ENCODE measurements at regions not wholly inside any gene's neighbourhood (a gene's known extent, or its start where the extent isn't known, plus 50 kb on each side); places are given as distances from the start of the nearest gene placed in this dataset.

DNA sequence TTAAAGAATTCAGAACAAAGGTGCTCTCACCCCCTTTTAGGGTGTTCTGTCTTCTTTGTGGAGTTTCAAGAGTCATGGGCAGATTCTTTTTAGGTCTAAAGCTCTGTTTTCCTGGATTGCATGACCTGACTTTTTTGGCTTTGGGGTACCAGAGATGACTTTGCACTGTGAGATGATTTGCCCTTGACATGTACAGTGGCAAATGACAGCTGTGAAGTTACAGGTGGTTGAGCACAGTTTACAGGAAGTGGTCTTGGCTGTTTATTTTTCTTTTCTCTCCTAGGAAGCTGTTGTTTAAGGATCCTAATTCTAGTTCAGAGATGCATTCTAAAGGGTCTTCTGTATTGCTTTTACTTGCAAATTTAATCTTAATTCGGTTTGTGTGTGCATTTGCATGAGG, 83.8 kb upstream of the METAP2 start:
- Histone ChIP-seq H3K9me2 (replicated peaks; ENCODE audit: insufficient read depth, low read length) (no peaks in the 10 kb centered on the region), H2AFZ (ENCODE audit: low read depth, low read length, severe bottlenecking) (no peak overlapping the region), H3K4me3 (ENCODE audit: insufficient read depth, low read length, poor library complexity, severe bottlenecking) (no peak overlapping the region), H3K36me3 (ENCODE audit: low read length) (no peaks in the 10 kb centered on the region), H3K27ac (ENCODE audit: low read depth, low read length) (no peak overlapping the region), H4K20me1 (ENCODE audit: low read depth, low read length) (no peaks in the 10 kb centered on the region), H3K79me2 (ENCODE audit: insufficient read depth, low read length) (no peaks in the 10 kb centered on the region), H3K27me3 (ENCODE audit: low read length) (no peaks in the 10 kb centered on the region), H3K9me3 (ENCODE audit: insufficient read depth, low read length) (peaks cover 15% of the 10 kb centered on the region), H3K4me2 (ENCODE audit: low read depth, low read length, poor library complexity, severe bottlenecking) (peak overlapping the region; percentile 37), H3K9ac (ENCODE audit: low read length) (no peak overlapping the region), H3F3A (ENCODE audit: insufficient read depth) (no peaks in the 10 kb centered on the region)
- TF ChIP-seq, protein P1, sequence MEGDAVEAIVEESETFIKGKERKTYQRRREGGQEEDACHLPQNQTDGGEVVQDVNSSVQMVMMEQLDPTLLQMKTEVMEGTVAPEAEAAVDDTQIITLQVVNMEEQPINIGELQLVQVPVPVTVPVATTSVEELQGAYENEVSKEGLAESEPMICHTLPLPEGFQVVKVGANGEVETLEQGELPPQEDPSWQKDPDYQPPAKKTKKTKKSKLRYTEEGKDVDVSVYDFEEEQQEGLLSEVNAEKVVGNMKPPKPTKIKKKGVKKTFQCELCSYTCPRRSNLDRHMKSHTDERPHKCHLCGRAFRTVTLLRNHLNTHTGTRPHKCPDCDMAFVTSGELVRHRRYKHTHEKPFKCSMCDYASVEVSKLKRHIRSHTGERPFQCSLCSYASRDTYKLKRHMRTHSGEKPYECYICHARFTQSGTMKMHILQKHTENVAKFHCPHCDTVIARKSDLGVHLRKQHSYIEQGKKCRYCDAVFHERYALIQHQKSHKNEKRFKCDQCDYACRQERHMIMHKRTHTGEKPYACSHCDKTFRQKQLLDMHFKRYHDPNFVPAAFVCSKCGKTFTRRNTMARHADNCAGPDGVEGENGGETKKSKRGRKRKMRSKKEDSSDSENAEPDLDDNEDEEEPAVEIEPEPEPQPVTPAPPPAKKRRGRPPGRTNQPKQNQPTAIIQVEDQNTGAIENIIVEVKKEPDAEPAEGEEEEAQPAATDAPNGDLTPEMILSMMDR (IDR thresholded peaks at IDR 0.05; ENCODE audit: insufficient read depth, low read length, poor library complexity, severe bottlenecking): no peak
- TF ChIP-seq EZH2phosphoT487 (conservative IDR thresholded peaks at IDR 0.05; ENCODE audit: low read length): no peak

GRCh38 chr12:95390932-95391331, 83.0 kb upstream of the METAP2 start:
- no peak overlapping the region for H2AFZ ChIP-seq (ENCODE audit: low read depth, low read length, severe bottlenecking)
- no peaks in the 10 kb centered on the region for H3K79me2 ChIP-seq (ENCODE audit: insufficient read depth, low read length)
- no peaks in the 10 kb centered on the region for H3F3A ChIP-seq (ENCODE audit: insufficient read depth)
- no peak for TF ChIP-seq EZH2phosphoT487 (conservative IDR thresholded peaks at IDR 0.05; ENCODE audit: low read length)
- TF ChIP-seq, protein P1 (IDR thresholded peaks at IDR 0.05; ENCODE audit: insufficient read depth, low read length, poor library complexity, severe bottlenecking): no peak
- no peaks in the 10 kb centered on the region for H3K9me2 ChIP-seq (replicated peaks; ENCODE audit: insufficient read depth, low read length)
- H4K20me1 ChIP-seq (ENCODE audit: low read depth, low read length): no peaks in the 10 kb centered on the region
- peak overlapping the region; percentile 11 for H3K4me2 ChIP-seq (ENCODE audit: low read depth, low read length, poor library complexity, severe bottlenecking)
- no peaks in the 10 kb centered on the region for H3K36me3 ChIP-seq (ENCODE audit: low read length)
- H3K9ac ChIP-seq (ENCODE audit: low read length): no peak overlapping the region
- H3K27me3 ChIP-seq (ENCODE audit: low read length): no peaks in the 10 kb centered on the region
- no peak overlapping the region for H3K4me3 ChIP-seq (ENCODE audit: insufficient read depth, low read length, poor library complexity, severe bottlenecking)
- H3K27ac ChIP-seq (ENCODE audit: low read depth, low read length): no peak overlapping the region
- H3K9me3 ChIP-seq (ENCODE audit: insufficient read depth, low read length): peaks cover 15% of the 10 kb centered on the region

GRCh38 chr12:95393191-95393790, 80.7 kb upstream of the METAP2 start:
- H3F3A ChIP-seq (ENCODE audit: insufficient read depth): no peaks in the 10 kb centered on the region
- no peaks in the 10 kb centered on the region for H3K79me2 ChIP-seq (ENCODE audit: insufficient read depth, low read length)
- H3K9me2 ChIP-seq (replicated peaks; ENCODE audit: insufficient read depth, low read length): no peaks in the 10 kb centered on the region
- no peaks in the 10 kb centered on the region for H3K36me3 ChIP-seq (ENCODE audit: low read length)
- no peaks in the 10 kb centered on the region for H3K27me3 ChIP-seq (ENCODE audit: low read length)
- TF ChIP-seq, protein P1 (IDR thresholded peaks at IDR 0.05; ENCODE audit: insufficient read depth, low read length, poor library complexity, severe bottlenecking): no peak
- TF ChIP-seq EZH2phosphoT487 (conservative IDR thresholded peaks at IDR 0.05; ENCODE audit: low read length): no peak
- no peak overlapping the region for H2AFZ ChIP-seq (ENCODE audit: low read depth, low read length, severe bottlenecking)
- H3K4me3 ChIP-seq (ENCODE audit: insufficient read depth, low read length, poor library complexity, severe bottlenecking): no peak overlapping the region
- H4K20me1 ChIP-seq (ENCODE audit: low read depth, low read length): no peaks in the 10 kb centered on the region
- H3K4me2 ChIP-seq (ENCODE audit: low read depth, low read length, poor library complexity, severe bottlenecking): no peak overlapping the region
- no peak overlapping the region for H3K27ac ChIP-seq (ENCODE audit: low read depth, low read length)
- peaks cover 15% of the 10 kb centered on the region for H3K9me3 ChIP-seq (ENCODE audit: insufficient read depth, low read length)
- no peak overlapping the region for H3K9ac ChIP-seq (ENCODE audit: low read length)

Measured in SU-DHL-6 (cell line).